MV-4-11 (cell line): ENCODE measurements at regions not wholly inside any gene's neighbourhood (a gene's known extent, or its start where the extent isn't known, plus 50 kb on each side); places are given as distances from the start of the nearest gene placed in this dataset.

Source experiments
- DNase-seq: peaks from one replicate; lab custom pipeline; 2025; lab: John Stamatoyannopoulos, UW

DNA sequence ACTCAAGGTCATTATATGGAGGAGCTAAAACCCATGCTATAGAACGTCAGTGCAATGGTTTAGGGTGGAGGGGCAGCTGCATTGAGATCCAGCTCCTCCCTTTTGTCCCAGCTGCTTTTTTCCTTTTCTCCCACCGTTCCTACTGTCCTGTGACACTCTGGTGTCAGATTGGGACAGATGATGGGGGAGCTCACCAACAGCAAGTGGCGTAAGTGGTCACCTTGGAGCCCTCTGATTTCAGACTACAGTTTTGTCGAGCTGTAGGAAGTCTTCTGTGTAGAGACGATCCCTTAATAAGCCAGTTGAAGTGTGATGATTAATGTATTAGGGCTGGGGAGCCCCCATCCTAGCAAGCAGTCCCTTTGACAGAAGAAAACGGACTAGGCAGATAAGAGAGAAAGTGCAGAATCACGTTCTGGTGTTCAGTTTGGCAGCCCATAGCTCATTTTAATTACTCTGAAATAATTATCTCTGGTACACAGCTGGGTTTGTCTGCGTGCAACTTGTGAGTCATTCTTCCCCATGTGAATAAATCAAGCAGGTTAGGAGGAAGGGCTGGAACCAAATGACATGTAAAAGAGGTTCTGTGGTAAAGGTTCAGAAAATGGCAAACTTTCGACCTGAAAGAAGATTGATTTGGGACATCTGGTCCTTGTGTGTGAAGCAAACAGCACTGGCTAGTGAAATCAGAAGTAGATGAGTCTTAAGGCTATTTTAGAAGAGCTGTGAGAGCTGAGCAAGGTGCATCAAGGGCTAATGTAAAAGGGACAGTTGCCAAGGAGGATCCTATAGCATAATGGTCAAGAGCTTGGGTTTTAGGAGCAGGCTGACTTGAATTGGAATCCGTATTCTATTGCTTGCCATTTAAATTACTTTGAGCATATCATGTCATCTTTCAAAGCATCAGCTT lies 241.4 kb downstream of the EDEM1 start:
- DNase-seq, result peak; percentile 89

DNA sequence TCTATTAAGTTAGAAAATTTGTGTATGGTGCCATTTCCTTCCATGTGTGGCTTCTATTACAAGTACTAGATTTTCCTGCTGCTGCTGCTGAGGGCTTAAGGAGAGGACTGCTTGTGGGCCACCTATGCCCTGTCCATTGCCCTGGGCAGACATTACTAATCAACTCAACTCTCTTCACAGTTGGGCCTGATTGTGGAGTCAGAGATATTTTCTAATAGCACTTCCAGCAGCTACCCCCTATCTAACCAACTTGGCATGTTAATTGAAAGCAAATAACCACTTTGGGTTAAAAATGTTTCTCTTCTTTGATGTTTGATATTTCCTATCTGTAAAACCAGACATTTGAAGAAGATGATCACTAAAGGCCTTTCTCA lies 242.0 kb downstream of the EDEM1 start:
- no peak for DNase-seq

DNA sequence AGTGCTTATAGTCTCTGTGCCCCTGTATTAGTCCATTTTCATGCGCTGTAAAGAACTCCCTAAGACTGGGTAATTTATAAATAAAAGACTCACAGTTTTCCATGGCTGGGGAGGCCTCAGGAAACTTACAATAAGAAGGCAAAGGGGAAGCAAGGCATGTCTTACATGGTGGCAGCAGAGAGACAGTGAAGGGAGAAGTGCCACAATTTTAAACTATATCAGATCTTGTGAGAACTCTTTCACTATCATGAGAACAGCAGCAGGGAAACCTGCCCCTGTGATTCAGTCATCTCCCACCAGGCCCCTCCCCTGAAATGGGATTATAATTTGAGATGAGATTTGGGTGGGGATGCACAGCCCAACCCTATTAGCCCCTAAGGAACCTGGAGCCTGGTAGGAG lies 243.2 kb downstream of the EDEM1 start:
- DNase-seq, result no peak

DNA sequence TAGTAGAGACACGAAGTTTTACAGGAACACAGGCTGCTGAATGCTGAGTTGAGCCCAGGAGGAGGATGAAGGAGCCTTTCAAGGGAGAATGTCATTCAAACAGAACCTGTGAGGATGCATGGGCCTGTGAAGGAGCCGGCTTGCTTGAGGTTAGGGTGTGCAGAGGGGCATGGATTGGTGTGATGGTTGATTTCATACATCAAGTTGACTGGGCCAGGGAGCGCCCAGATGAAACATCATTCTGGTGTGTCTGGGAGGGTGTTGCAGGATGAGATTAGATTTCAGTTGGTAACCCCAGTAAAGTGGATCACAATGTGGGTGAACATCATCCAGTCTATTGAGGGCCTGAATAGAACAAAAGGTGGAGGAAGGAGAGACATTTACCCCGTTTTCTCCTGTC lies 243.6 kb downstream of the EDEM1 start:
- DNase-seq, result no peak

DNA sequence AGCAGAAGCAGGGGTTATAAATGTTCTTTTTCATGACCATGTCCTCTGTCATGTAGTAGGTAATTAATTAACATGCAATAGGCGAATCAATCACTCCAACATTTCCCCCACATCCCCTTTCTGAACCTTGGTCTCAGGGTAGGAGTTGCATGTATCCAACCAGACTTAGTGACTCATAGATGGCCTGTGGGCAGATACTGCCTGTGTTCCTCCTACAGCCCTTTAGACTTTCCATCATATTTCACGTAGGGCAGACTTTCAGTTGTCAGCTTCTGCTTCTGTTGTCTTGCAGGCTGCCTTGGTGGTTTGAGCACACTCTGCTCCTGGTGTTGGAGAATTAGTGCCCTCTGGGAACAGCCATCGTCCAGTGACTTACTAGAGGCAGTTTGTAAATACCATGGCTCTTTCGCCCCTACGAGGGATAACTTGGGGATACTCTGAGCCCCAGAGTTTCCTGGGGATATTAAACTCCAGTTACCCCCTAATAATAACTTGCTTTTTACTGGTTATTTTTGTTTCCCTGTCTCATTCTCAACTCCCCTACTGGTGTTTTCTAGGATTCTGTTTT lies 244.4 kb downstream of the EDEM1 start:
- peak; percentile 99 for DNase-seq

DNA sequence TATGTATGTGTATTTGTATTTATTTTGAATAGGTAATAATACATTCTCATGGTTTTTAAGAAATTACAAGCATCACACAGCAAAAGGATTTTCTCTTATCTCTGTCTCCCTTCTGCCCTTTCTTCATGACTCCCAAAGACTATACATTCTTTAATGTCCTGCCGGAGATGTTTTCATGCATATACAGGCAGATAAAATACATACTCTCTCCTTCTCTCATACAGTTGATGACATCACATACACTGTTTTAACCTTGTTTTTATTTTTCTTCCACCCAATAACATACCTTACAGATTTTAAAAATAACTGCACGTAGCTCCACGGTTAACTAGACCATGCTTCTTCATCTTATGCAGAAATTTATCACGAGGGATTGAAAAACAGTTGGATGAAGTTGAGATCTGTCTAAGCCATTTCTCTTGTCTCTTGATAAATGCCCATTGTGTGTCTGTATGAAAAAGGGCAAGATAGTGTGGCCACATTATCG lies 249.8 kb downstream of the EDEM1 start:
- DNase-seq, result no peak

DNA sequence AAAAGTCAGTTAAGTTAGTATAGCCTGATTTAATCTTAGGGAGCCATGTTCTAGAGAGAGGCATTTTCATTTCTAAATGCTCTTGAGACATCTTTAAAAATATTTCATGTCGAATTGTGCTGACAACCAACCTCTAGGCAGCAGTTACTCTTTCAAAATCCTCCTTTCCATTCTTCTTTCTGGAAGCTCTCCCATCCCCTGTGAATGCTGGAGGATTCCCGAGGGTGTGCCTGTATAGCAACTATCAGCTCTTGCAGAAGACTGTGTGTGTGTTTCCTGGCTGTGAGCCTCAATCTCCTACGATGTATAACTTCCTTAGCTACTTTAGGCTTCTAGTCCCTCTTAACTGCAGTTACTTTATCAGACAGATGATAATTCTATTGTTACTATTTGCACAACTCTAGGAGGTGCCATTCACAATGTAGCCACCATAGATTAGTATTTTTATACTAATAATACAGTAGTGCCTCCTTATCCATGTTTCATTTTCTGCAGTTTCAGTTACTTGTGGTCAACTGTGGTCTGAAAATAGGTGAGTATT lies 250.3 kb downstream of the EDEM1 start:
- DNase-seq, result no peak

DNA sequence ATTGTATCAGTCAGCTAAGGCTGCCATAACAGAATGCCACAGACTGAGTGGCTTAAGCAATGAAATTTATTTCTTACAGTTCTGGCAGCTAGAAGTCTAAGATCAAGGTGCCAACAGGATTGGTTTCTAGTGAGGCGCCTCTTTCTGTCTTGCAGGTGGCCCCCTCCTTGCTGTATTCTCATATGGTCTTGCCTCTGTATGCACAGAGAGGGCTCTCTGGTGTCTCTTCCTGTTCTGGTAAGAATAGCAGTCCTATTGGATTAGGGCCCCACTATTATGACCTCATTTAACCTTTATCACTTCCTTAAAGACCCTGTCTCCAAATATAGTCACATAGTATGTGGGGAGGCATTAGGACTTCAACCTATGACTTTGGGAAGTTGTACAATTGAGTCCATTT lies 253.9 kb downstream of the EDEM1 start:
- peak; percentile 50 for DNase-seq

DNA sequence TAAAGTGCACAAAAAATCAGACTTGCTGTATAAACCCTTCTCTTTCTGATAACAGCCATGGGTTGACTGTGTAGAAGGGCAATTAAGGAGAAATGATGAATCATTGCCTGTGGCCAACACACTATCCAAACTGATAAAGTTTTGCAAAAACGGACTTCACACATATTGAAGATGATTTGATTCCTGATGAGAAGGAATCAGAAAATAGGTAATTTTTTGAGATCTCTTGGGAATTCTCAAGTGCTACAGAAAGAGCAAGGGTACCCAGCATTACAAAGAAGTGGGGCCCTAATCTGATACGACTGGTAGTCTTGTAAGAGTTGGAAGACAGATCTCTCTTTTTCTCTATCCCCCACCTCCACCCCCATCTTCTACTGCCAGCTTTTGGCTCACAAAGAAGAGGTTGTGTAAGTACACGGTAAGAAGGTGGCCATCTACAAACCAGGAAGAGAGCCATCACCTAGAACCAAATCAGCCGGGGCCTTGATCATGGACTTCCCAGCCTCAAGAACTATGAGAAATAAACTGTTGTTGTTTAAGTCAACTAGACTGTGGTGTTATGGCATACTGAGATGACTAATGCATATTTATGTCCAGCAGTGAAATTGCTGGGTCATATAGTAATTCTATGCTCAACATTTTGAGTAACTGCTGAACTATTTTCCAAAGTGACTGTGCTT lies 254.7 kb downstream of the EDEM1 start:
- DNase-seq, result no peak

DNA sequence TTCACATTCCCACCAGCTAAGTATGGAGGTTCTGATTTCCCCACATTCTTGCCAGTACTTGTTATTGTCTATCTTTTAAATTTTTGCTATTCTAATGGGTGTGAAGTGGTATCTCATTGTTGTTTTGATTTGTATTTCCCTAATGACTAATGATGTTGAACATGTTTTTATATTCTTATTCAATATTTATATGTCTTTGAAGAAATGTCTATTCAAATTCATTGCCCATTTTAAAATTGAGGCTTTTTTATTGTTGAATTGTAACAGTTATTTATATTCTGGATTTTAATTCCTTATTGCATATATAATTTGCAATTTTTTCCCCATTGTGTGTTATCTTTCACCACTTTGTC lies 255.3 kb downstream of the EDEM1 start:
- DNase-seq, result no peak

DNA sequence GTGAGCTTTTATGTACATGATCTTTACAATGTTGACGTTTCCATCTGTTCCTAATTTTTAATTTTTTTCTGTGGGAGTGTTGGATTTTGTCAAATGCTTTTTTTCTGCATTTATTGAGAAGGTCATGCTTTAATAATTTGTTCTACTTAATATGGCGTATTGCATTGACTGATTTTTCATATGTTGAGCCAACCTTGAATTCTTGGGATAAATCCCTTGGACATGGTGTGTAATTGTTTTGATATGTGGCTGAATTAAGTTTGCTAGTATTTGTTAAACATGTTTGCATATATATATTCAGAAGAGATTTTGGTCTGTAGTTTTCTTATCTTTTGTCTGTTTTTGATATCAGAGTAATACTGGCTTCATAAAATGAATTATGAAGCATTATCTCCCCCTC lies 256.7 kb downstream of the EDEM1 start:
- DNase-seq, result no peak

DNA sequence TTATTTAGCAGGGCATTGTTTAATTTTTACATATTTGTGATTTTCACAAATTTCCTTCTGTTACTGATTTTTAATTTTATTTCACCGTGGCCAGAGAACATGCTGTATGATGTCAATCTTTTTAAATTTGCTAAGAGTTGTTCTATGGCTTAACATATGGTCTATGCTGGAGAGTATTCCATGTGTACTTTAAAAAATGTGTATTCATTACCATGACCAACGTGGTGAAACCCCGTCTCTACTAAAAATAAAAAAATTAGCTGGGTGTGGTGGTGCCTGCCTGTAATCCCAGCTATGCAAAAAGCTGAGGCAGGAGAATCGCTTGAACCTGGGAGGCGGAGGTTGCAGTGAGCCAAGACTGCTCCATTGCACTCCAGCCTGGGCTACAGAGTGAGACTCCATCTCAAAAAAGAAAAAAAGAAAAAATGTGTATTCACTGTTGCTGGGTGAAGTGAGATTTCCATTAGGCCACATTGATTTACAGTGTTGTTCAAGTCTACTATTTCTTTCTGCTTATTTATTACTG lies 258.2 kb downstream of the EDEM1 start:
- DNase-seq, result no peak

DNA sequence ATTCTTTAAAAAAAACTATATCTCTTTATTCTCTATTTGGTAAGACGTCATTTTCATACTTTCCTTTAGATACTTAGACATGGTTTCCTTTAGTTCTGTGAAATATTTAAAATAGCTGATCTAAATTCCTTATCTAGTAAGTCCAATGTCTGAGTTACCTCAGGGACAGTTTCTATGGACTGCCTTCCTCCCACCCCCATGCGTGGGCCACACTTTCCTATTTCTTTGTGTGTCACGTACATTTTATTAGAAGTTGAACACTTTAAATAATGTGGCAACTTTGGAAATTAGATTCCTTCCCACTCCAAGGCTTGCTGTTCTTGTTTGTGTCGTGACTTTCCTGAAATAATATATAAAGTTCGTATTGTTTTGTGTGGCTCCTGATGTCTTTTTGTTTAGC lies 260.7 kb downstream of the EDEM1 start:
- no peak for DNase-seq

DNA sequence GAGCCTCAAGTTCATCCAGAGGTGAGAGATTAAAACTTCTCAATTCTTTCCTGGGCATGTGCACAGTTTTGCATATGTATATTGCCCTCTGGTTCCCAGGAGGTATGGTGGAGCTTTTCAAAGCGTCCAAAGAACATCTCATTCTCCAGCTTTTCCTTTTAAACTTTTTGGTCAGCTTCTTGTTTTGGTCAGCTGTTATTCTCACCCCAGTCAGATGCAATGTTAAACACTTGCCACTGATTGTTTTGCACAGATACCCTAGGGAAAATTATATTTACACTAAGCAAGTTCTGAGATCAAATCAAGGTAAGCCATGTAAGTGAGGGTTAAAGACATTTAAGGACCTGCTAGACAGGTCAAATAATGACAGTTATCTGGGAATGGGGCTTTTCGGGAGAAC lies 261.3 kb downstream of the EDEM1 start:
- peak; percentile 36 for DNase-seq

DNA sequence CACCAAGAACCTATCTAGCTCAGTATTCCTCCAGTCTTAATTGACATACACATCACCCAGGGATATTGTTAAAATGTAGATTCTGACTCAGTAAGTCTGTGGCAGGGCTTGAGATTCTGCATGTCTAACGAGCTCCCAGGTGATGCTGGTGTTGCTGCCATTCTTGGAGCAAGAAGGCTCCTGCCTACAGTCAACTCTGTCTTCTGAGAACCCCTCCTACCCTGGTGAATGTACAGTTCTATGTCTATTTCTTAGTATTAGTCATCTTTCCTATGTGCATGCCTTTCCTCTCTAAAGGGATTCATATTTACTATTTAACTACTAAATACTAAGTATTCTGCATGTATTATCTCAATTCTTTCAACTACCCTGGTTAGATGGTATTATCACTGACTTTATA lies 268.7 kb downstream of the EDEM1 start:
- DNase-seq, result no peak

DNA sequence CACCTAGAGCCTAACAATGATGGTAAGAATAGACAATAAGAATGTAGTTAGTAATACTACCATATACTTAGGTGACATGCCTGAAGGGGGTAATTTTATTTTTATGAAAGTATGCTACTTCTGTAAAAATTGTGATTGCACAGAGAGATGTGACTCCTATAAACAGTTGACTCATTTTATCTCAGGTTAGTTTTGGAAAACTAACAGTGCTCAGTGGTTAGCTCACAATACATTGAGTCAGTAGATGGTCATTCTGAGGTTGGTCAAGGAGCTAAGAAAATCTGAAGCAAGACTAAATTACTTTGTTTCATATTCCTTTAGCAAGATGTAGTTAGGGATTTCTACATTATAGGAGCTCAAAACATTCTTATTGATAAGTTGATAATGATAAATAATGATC lies 271.0 kb downstream of the EDEM1 start:
- DNase-seq, result no peak

DNA sequence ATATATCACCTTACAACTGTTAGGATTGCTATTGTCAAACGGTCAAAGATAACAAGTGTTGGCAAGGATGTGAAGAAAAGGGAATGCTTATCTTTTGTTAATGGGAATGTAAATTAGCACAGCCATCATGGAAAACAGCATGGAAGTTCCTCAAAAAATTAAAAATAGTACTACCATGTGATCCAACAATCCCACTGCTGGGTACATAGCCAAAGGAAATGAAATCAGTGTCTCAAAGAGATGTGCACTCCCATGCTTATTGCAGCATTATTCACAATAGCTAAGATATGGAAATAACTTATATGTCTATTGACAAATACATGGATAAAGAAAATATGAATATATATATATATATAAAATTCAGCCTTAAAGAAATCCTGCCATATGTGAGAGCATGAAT lies 274.6 kb downstream of the EDEM1 start:
- DNase-seq, result no peak

DNA sequence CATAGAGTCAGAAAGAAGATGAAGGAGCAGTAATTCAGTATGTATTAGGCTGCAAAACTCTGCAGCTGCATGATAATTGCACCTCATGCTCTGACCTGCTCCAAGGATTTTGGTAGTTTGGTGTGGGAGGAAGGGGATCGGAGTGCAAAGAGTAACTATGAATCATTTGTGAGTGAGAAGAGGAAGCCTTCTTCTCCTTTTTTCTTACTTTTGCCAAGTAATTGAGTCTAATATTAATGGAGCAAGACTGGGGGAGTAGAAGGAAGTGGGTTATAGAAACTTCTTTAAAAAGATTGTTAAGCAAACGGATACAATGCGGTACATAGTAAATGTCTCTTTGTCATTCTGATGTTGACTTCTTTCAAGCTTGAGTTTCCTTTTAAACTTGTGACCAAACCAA lies 276.5 kb downstream of the EDEM1 start:
- peak; percentile 97 for DNase-seq

DNA sequence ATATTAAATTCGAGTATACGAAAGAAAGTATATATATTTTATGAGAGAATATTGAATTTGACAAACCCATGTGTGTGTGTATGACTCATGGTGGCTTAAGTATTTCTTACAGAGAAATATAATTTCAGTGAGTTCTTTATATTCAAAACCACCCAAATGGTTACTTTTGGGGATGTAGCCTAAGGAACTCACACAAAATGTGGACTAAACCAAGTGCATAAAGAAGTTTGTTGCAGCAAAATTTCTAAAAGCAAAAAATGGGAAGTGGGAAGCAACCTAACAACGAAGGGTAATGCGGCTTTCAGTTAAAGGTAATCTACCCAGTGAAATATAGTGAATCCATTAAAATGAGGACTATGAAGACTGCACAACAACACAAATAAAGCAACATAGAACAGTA lies 277.1 kb downstream of the EDEM1 start:
- DNase-seq, result peak; percentile 90

DNA sequence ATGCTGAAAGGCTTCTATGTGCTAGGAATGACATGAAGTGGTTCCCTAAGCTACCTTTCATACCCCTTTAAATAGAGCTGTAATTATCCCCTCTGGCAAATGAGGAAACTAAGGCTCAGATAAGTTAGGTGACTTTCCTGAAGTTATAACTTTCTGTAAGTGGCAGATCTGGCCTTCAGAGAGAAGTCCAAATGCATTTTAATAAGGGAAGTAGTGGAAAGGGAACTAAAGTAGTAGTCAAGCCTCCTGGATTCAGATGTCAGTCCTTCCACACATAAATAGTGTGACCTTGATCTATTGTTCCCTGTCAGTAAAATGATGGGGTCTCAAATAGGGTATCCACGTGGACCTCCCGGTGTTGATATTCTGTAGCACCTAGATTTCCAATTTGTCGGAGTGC lies 277.7 kb downstream of the EDEM1 start:
- DNase-seq, result peak; percentile 54

DNA sequence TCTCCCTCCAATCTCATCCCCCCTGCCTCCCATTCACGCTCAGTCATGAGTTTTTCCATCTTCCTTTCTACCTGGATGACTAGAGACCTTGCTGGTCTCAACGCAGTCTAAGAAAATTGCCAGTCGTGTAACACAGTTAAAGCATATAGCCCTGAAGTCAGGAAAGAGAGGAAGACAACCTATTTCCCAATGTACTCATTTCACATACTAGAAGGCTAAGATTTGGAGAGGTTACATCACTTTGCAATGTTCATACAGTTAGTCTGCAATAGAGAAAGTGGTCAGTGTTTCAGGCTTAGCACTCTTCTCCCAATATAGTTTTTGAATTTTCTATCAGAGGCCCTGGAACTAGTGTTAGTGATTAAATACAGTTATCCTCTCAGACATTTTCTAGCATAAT lies 278.6 kb downstream of the EDEM1 start:
- peak; percentile 79 for DNase-seq

DNA sequence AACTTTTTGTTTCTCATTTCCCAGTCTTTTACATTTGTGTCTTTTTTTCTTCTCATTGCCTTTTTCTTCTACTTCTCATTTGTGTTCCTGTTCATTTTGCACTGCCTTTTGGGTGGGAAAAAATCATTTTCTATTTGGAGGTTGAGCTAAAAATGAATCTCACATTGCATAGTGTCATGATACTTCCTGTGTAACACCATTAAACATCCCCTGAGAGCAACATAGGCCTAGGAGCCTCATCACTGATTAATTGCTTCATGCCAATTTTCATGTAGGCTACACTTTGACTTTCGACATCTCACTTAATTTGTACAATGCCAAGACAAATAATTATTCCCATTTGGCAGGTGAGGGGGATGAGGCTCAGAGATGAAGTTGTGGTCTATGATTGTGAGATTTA lies 279.2 kb downstream of the EDEM1 start:
- DNase-seq, result peak; percentile 34

DNA sequence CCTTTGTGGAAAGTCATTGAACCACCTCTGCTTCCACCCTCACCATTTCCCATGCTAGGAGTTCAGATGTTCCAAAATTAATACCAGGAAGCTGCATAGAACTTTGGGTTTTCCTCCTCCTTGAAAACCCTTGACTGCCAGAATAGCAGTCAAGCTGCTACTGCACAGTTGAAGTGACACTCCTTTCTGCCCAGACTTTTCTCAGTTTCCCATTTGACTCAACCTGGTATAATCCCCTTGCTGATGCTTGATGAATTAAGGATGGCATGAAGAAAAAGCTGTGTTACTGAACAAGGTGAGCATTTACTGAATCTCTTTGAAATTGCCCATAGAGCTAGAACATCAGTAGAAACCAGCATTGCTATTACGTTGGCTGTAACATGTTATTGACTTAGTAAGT lies 286.0 kb downstream of the EDEM1 start:
- no peak for DNase-seq
